HEK293 (cell line): ENCODE measurements at regions not wholly inside any gene's neighbourhood (a gene's known extent, or its start where the extent isn't known, plus 50 kb on each side); places are given as distances from the start of the nearest gene placed in this dataset.

Experiments used
- CTCF ChIP-seq: fragments of 450-650 bp; formaldehyde crosslinking; IDR thresholded peaks from 2 replicates; pipeline ENCODE4 v1.5.1; 2016; ENCODE audit warnings: missing biosample characterization, missing genetic modification characterization
- ZBTB48 ChIP-seq: fragments of 450-650 bp; formaldehyde crosslinking; IDR thresholded peaks from 2 replicates; pipeline ENCODE4 v1.5.1; 2016; ENCODE audit warnings: missing biosample characterization, missing genetic modification characterization
- ZNF121 ChIP-seq: fragments of 450-650 bp; formaldehyde crosslinking; IDR thresholded peaks from 2 replicates; pipeline ENCODE4 v1.5.1; 2016; ENCODE audit warnings: missing biosample characterization, missing genetic modification characterization
- ZNF274 ChIP-seq, 2 experiments: fragments of 200-500 bp in 1 of 2; fragments of 450-650 bp in 1 of 2; sonication (Bioruptor generic) in 1 of 2; formaldehyde crosslinking in 1 of 2; IDR thresholded peaks; 2 replicates each; pipeline versions ENCODE4 v1.5.1 to v1.6.1; 2014 to 2016; ENCODE audit warnings: borderline replicate concordance in 1 of 2, inconsistent platforms in 1 of 2, low read length in 1 of 2, missing biosample characterization in 1 of 2, missing genetic modification characterization in 1 of 2
- ZNF549 ChIP-seq: fragments of 450-650 bp; IDR thresholded peaks from 2 replicates; pipeline ENCODE4 v1.5.1; 2018; ENCODE audit warnings: missing biosample characterization, missing genetic modification characterization, mild to moderate bottlenecking, inconsistent platforms, moderate library complexity
- ZNF660 ChIP-seq: fragments of 450-650 bp; IDR thresholded peaks from 2 replicates; pipeline ENCODE4 v1.5.1; 2018; ENCODE audit warnings: missing biosample characterization, mild to moderate bottlenecking, missing genetic modification characterization

GRCh38 chr5:147162740-147163139 lies 72.1 kb upstream of the STK32A start:
- TF ChIP-seq ZNF121 (tag by site-specific recombination) (no peak), ZNF660 (tag by site-specific recombination) (no peak), CTCF (tag by site-specific recombination) (no peak), ZBTB48 (tag by site-specific recombination) (no peak), ZNF274 (IDR thresholded peaks at IDR 0.05; ENCODE audit: low read length) (no peak), ZNF274 (tag by site-specific recombination; IDR thresholded peaks at IDR 0.05; ENCODE audit: borderline replicate concordance) (no peak), ZNF549 (tag by site-specific recombination) (no peak)
